ENCODE measurements at regions not wholly inside any gene's neighbourhood (a gene's known extent, or its start where the extent isn't known, plus 50 kb on each side); places are given as distances from the start of the nearest gene placed in this dataset.
A peak's percentile ranks its signal among the peaks of the same experiment; 100 is the strongest.

GRCh38 chr3:72303926-72304325 lies 519.0 kb upstream of the PROK2 start:
- TF ChIP-seq CTCF (conservative IDR thresholded peaks at IDR 0.05; ENCODE audit: low read depth), result no peak
- no peak overlapping the region for H3K27ac ChIP-seq
- no peak for DNase-seq (ENCODE audit: low spot score)
- ChIA-PET POLR2A (ENCODE audit: low non-redundant PET) (no interaction called here), CTCF (interaction anchor here (0.6 kb wide), 1 partner anchor 64 kb away, joined by 3 read pairs; no protein-coding TSS in a partner anchor)

GRCh38 chr3:72301779-72302178 lies 516.8 kb upstream of the PROK2 start:
- DNase-seq (ENCODE audit: low spot score), result no peak
- no peak for TF ChIP-seq CTCF (conservative IDR thresholded peaks at IDR 0.05; ENCODE audit: low read depth)
- POLR2A ChIA-PET (ENCODE audit: low non-redundant PET), result no interaction called here

GRCh38 chr3:72300621-72301020 lies 515.7 kb upstream of the PROK2 start:
- ChIA-PET CTCF (no interaction called here), POLR2A (ENCODE audit: low non-redundant PET) (no interaction called here)
- no peak overlapping the region for H3K27ac ChIP-seq
- no peak for TF ChIP-seq CTCF (conservative IDR thresholded peaks at IDR 0.05; ENCODE audit: low read depth)
- no peak for DNase-seq (ENCODE audit: low spot score)

More at GRCh38 chr3:72301779-72302178, 516.8 kb upstream of the PROK2 start:
- H3K27ac ChIP-seq, result no peak overlapping the region
- CTCF ChIA-PET, result no interaction called here

GRCh38 chr3:72299823-72300222 lies 514.9 kb upstream of the PROK2 start:
- ChIA-PET CTCF (no interaction called here), POLR2A (ENCODE audit: low non-redundant PET) (no interaction called here)
- H3K27ac ChIP-seq, result no peak overlapping the region
- peak; percentile 18 for DNase-seq (ENCODE audit: low spot score)
- no peak for TF ChIP-seq CTCF (conservative IDR thresholded peaks at IDR 0.05; ENCODE audit: low read depth)

GRCh38 chr3:72299321-72299802 lies 514.4 kb upstream of the PROK2 start:
- no peak for TF ChIP-seq CTCF (conservative IDR thresholded peaks at IDR 0.05; ENCODE audit: low read depth)
- DNase-seq (ENCODE audit: low spot score), result no peak
- CTCF ChIA-PET, result no interaction called here
- no peak overlapping the region for H3K27ac ChIP-seq
- POLR2A ChIA-PET (ENCODE audit: low non-redundant PET), result no interaction called here

- ChIA-PET CTCF (interaction anchor here (0.6 kb wide), 1 partner anchor 25 kb away, joined by 3 read pairs; no protein-coding TSS in a partner anchor), POLR2A (ENCODE audit: low non-redundant PET) (no interaction called here)
- no peak for TF ChIP-seq CTCF (conservative IDR thresholded peaks at IDR 0.05; ENCODE audit: low read depth)
- no peak overlapping the region for H3K27ac ChIP-seq
- no peak for DNase-seq (ENCODE audit: low spot score)
These were observed 513.5 kb upstream of the PROK2 start for GRCh38 chr3:72298201-72299152.
